ENCODE measurements at regions not wholly inside any gene's neighbourhood (a gene's known extent, or its start where the extent isn't known, plus 50 kb on each side); places are given as distances from the start of the nearest gene placed in this dataset.

- TF ChIP-seq GABPA (IDR thresholded peaks at IDR 0.05; ENCODE audit: low read depth), result no peak
- no peak for TF ChIP-seq CTCF (IDR thresholded peaks at IDR 0.05; ENCODE audit: insufficient read depth, low read length)
- no peak for TF ChIP-seq POLR2AphosphoS5 (IDR thresholded peaks at IDR 0.05; ENCODE audit: low read depth)
- TF ChIP-seq REST (IDR thresholded peaks at IDR 0.05; ENCODE audit: insufficient replicate concordance, low read depth), result no peak
- no peak for TF ChIP-seq SPI1 (IDR thresholded peaks at IDR 0.05; ENCODE audit: borderline replicate concordance, low read depth)
Measured at GRCh38 chr16:66032841-66033240, 333.6 kb upstream of the CDH5 start.
